Panc1 (cell line): ENCODE measurements at regions not wholly inside any gene's neighbourhood (a gene's known extent, or its start where the extent isn't known, plus 50 kb on each side); places are given as distances from the start of the nearest gene placed in this dataset.

Experiments used
- POLR2AphosphoS5 ChIP-seq: IDR thresholded peaks from 2 replicates; pipeline ENCODE4 v1.6.1; 2012; ENCODE audit warnings: mild to moderate bottlenecking, low read depth, low read length, moderate library complexity
- SIN3A ChIP-seq: IDR thresholded peaks from 2 replicates; pipeline ENCODE4 v1.6.1; 2012; ENCODE audit warnings: low read depth, mild to moderate bottlenecking, low read length, moderate library complexity, borderline replicate concordance; ENCODE audit not compliant: insufficient read depth
- TCF7L2 ChIP-seq: IDR thresholded peaks from 2 replicates; pipeline ENCODE4 v1.6.1; 2011; ENCODE audit warnings: mild to moderate bottlenecking, low read depth, low read length, inconsistent platforms
- TF ChIP-seq, protein P1 (sequence below): fragments of 450-650 bp; IDR thresholded peaks from 2 replicates; pipeline ENCODE4 v1.5.1; 2017; ENCODE audit warnings: mild to moderate bottlenecking
- TF ChIP-seq, protein P2 (sequence below), 2 experiments: IDR thresholded peaks; 2 replicates each; pipeline ENCODE4 v1.6.1; 2011 to 2012; ENCODE audit warnings: low read depth in 2 of 2, control low read depth in 1 of 2, low read length in 1 of 2, mild to moderate bottlenecking in 1 of 2, moderate library complexity in 1 of 2; ENCODE audit not compliant: insufficient read depth in 1 of 2

DNA sequence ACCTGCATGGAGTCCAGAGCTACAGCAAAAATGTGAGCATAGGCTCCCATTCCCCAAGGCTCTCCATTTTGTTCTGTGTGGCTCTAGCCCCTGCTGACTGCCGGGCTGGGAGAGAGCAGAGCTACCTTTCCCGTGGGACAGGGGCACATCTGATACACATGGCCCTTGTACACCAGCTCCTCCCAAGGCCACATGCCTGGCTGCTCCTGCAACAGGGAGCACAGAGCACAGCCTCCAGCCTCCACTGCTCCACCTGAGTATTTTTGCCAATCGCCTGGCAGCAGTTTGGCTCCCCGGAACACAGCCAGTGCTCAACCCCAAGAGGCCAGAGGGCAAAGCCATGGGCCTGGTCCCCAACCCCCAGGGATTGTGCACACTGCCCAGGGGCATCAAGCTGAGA lies 146.5 kb downstream of the CHD1L start:
- TF ChIP-seq, protein P1, sequence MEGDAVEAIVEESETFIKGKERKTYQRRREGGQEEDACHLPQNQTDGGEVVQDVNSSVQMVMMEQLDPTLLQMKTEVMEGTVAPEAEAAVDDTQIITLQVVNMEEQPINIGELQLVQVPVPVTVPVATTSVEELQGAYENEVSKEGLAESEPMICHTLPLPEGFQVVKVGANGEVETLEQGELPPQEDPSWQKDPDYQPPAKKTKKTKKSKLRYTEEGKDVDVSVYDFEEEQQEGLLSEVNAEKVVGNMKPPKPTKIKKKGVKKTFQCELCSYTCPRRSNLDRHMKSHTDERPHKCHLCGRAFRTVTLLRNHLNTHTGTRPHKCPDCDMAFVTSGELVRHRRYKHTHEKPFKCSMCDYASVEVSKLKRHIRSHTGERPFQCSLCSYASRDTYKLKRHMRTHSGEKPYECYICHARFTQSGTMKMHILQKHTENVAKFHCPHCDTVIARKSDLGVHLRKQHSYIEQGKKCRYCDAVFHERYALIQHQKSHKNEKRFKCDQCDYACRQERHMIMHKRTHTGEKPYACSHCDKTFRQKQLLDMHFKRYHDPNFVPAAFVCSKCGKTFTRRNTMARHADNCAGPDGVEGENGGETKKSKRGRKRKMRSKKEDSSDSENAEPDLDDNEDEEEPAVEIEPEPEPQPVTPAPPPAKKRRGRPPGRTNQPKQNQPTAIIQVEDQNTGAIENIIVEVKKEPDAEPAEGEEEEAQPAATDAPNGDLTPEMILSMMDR: no peak
- TF ChIP-seq POLR2AphosphoS5 (no peak), SIN3A (no peak), TCF7L2 (no peak)
- TF ChIP-seq, protein P2, sequence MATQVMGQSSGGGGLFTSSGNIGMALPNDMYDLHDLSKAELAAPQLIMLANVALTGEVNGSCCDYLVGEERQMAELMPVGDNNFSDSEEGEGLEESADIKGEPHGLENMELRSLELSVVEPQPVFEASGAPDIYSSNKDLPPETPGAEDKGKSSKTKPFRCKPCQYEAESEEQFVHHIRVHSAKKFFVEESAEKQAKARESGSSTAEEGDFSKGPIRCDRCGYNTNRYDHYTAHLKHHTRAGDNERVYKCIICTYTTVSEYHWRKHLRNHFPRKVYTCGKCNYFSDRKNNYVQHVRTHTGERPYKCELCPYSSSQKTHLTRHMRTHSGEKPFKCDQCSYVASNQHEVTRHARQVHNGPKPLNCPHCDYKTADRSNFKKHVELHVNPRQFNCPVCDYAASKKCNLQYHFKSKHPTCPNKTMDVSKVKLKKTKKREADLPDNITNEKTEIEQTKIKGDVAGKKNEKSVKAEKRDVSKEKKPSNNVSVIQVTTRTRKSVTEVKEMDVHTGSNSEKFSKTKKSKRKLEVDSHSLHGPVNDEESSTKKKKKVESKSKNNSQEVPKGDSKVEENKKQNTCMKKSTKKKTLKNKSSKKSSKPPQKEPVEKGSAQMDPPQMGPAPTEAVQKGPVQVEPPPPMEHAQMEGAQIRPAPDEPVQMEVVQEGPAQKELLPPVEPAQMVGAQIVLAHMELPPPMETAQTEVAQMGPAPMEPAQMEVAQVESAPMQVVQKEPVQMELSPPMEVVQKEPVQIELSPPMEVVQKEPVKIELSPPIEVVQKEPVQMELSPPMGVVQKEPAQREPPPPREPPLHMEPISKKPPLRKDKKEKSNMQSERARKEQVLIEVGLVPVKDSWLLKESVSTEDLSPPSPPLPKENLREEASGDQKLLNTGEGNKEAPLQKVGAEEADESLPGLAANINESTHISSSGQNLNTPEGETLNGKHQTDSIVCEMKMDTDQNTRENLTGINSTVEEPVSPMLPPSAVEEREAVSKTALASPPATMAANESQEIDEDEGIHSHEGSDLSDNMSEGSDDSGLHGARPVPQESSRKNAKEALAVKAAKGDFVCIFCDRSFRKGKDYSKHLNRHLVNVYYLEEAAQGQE (IDR thresholded peaks at IDR 0.05; ENCODE audit: insufficient read depth in 1 of 2, low read depth in 2 of 2, low read length in 1 of 2): no peak
